K562 (cell line): ENCODE measurements at regions not wholly inside any gene's neighbourhood (a gene's known extent, or its start where the extent isn't known, plus 50 kb on each side); places are given as distances from the start of the nearest gene placed in this dataset.

ENCODE experiments used
- ATF4 ChIP-seq: fragments of 450-650 bp; formaldehyde crosslinking; IDR thresholded peaks from 2 replicates; pipeline ENCODE4 v1.4.0; 2022; ENCODE audit warnings: mild to moderate bottlenecking, moderate library complexity
- BRD9 ChIP-seq: fragments of 450-650 bp; IDR thresholded peaks from 2 replicates; pipeline ENCODE4 v1.6.1; 2018; ENCODE audit warnings: low read depth; ENCODE audit not compliant: partially characterized antibody
- HEY1 ChIP-seq: fragments of 250-450 bp; sonication (Bioruptor Pico); IDR thresholded peaks from 2 replicates; pipeline ENCODE4 v1.5.0; 2020; ENCODE audit warnings: mild to moderate bottlenecking, moderate library complexity, borderline replicate concordance
- IRF1 ChIP-seq: sonication (generic); formaldehyde crosslinking; IDR thresholded peaks from 2 replicates; pipeline ENCODE4 v1.8.0; 2022; ENCODE audit warnings: missing genetic modification reagents, mild to moderate bottlenecking, borderline replicate concordance
- PHB ChIP-seq: fragments of 250-450 bp; sonication (Bioruptor Pico); IDR thresholded peaks from 2 replicates; pipeline ENCODE4 v1.5.0; 2021
- POLR2A ChIP-seq: fragments of 450-650 bp; conservative IDR thresholded peaks from 2 replicates; pipeline ENCODE4 v1.6.1; 2016
- POLR2H ChIP-seq: IDR thresholded peaks from 2 replicates; pipeline ENCODE4 v1.6.1; 2016; ENCODE audit warnings: missing genetic modification characterization, low read depth, mild to moderate bottlenecking, control low read depth, missing compliant biosample characterization, moderate library complexity
- RFX1 ChIP-seq: fragments of 450-650 bp; IDR thresholded peaks from 2 replicates; pipeline ENCODE4 v1.6.1; 2016; ENCODE audit warnings: mild to moderate bottlenecking, moderate library complexity
- SMARCC2 ChIP-seq: fragments of 450-650 bp; IDR thresholded peaks from 2 replicates; pipeline ENCODE4 v1.6.1; 2017; ENCODE audit warnings: antibody characterized with exemption, moderate library complexity, mild to moderate bottlenecking, low read depth
- ZNF133 ChIP-seq: fragments of 250-450 bp; sonication (Bioruptor Pico); IDR thresholded peaks from 2 replicates; pipeline ENCODE4 v1.4.0; 2020; ENCODE audit warnings: mild to moderate bottlenecking
- ZNF395 ChIP-seq: fragments of 200-800 bp; sonication (Bioruptor generic); IDR thresholded peaks from 2 replicates; pipeline ENCODE4 v1.6.1; 2017; ENCODE audit warnings: missing genetic modification characterization, missing compliant biosample characterization

- TF ChIP-seq ZNF395 (CRISPR knock-in tag) (no peak), ZNF133 (no peak), POLR2H (tag) (no peak), PHB (CRISPR knock-in tag) (no peak), RFX1 (no peak), HEY1 (CRISPR knock-in tag) (no peak), ATF4 (CRISPR knock-in tag) (no peak), POLR2A (no peak), IRF1 (CRISPR knock-in tag) (no peak), BRD9 (no peak), SMARCC2 (no peak)
These were observed 558.1 kb downstream of the REEP3 start (continued) for GRCh38 chr10:64079341-64079740.
